HG03565 (cell line): ENCODE measurements at regions not wholly inside any gene's neighbourhood (a gene's known extent, or its start where the extent isn't known, plus 50 kb on each side); places are given as distances from the start of the nearest gene placed in this dataset.
"Not testable (repeated sequence)": the region's sequence is repeated elsewhere in the genome, so short reads cannot be mapped to it uniquely, and the experiment has no call there.

Experiments used
- ATAC-seq: cut with Tn5 transposase; IDR thresholded peaks from one replicate; pipeline ENCODE4 v1.9.1; 2021; ENCODE audit warnings: mild to moderate bottlenecking, moderate library complexity; ENCODE audit not compliant: unreplicated experiment

DNA sequence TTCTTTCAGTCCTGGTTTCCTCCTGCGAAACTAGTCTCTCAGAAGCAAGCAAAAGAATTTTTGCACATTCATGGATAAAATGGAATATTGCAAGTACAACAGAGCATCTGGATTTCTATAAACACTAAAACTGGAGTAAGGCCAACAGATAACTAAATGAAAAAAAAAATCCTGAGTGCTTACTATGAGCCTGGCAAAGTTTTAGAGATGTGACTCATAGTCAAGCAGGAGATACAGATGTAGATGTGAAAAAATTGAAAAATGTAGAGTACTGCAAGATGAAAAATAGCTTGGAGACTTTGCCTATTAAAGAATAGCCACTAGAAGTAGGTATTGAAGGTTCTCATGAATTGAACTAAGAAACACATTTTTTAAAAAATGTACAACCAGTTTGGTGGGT lies 397.4 kb downstream of the OTOL1 start:
- ATAC-seq, result no peak

DNA sequence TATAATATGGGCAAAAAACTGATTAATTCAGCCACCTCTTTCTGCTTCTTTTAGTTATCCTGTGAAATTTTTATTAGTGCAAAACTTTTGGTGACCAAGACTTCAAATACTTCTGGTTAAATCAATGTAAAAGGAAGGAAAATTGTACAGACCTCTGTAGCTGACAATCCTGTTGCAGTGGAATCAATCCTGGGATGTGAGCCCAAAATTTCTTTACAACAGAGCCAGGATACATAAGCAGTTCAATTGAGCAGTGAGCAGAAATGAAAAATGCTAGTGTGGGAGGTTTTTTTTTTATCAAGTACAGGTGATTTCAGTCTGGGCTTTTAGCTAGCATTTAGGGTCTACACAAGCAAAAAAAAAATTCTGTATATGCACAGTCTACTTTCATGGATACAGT lies 398.0 kb downstream of the OTOL1 start:
- no peak for ATAC-seq

DNA sequence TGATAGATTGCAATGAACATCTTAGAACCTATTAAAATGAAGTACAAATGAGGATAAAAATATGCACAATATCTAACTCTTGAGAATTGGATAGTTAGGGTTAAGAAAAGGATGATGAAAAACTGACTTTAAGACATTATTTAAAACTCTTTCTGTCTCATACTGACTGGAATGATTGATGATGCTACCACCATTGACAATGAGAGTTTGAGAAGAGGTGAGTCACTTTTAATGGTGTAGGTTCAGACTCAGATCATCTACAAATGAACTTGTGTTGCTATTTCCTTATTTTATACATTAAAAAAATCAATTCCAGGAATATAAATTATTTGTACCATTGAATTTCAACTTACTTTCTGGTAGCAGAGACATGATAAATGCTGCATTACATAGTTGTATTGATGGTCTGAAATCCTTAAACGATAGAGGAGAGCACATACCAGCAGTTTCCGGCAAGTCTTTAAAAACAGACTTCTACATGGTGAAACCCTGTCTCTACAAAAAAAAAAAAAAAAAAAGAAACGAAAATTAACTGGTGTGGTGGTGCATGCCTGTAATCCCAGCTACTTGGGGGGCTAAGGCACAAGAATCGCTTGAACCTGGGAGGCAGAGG lies 409.0 kb downstream of the OTOL1 start:
- no peak for ATAC-seq

DNA sequence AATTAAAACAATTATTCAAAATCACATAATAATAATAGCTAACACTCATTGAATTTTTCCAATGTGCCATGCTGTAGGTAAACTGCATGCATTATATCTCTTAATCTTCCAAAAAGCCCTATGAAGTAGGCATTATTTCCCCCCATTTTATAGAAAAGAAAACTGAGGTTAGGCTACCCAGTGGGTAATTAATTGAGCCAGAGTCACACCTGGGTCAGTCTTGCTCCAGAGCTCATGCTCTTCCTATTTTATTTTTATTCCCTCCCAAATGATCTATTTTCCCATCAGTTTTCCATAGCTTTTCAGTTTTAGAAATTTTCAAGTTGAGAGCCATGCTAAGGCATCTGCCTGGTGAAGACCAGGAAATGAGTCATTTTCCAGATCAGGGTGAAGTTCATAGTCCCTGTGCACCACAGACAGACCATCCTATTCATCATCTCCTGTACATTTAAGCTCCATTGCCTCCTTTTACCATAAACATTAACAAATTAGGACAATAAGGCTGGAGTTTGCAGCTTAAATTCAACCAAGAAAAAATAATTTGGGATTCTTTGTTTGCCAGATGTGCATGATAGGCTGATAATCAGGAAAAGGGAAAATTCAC lies 417.3 kb downstream of the OTOL1 start:
- ATAC-seq, result no peak

DNA sequence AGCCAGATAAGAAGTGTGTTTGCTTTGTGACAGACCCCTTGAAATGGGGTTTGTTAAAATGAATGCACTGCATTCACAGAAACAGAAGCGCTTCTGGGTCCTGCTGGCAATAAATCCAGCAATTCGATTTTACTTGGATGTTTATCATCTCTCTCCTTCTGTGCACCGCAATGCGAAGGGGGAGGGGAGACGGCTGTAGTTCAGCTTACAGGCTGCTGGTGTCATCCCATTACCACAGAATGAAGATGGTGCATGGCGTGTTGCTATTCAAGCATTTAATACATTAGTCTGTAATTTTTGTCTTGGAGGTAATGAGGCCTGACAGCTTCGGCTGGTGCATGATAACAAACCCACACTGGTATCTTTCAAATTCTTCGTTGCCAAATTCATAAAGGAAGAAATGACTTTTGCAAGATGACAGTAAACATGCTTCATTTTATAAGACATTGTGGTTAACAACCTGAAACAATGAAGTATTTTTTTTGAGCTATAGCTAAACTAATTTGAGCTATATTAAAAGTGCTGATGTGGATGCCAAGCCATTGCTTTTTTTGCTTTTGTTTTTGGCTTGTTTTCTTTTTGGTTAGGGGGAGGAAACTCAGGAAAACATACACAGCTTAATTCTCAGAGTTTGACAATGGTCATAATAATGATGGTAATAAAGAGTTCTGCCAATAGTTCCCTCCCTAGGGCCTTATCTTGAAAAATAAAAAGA lies 418.3 kb downstream of the OTOL1 start:
- ATAC-seq, result no peak

DNA sequence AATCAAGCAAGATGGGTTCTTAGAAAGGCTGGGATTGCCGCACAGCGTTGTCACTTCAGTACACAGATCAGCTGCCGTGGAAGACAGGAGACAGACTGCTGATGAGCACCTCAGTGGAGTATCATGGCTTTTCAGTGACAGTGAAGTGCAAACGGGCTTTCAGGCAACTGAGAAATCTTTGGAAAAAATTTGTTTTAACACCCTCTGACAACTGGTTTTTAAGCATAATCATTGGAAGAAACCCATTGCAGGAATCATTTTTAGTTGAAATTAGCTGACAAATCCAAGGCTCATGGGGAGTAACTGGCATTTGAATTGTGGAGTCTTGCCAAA lies 418.8 kb downstream of the OTOL1 start:
- no peak for ATAC-seq

DNA sequence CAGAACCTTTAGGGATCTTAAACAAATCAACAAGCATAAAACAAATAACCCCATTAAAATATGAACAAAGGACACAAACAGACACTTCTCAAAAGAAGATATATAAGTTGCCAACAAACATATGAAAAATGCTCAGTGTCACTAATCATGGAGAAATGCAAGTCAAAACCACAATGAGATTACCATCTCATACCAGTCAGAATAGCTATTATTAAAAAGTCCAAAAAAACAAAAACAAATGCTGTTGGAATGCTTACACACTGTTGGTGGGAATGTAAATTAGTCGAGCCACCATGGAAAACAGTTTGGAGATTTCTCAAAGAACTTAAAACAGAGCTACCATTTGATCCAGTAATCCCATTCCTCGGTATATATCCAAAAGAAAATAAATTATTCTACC lies 423.6 kb downstream of the OTOL1 start:
- no peak for ATAC-seq

DNA sequence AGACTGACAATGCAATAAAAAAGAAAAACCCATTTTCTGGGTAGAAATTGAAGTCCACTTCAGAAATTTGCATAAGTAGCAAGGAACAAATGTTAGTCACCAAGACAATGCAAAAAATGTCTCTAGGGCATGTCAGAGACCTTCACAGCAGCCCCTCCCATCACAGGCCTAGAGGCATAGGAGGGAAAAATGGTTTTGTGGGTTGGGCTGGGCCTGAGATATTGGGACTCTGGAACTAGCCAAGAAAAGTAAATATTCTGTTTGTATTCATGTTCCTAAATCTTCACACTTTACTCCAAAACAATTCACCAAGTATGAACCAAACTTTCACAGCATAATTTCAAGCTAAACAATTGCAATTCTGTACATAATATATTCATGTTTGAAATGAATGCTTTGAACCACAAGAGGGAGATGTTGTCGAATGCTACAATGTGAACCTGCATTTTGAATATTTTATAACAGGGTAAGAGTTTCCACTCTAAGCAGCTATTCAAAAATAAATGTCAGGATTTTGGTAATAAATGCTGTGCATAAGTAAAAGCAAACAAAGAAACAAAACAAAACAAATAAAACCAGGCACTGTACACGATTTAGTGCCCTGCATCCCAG lies 429.2 kb downstream of the OTOL1 start:
- no peak for ATAC-seq

DNA sequence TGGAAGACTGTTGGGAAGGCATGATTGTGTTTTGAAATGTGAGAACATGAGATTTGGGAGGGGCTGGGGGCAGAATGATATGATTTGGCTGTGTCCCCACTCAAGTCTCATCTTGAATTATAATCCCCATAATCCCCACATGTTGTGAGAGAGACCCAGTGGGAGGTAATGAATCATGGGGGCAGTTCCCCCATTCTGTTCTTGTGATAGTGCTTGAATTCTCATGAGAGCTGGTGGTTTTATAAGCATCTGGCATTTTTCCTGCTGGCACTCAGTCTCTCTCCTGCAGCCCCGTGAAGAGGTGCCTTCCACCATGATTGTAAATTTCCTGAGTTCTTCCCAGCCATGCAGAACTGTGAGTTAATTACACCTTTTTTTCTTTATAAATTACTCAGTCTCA lies 430.5 kb downstream of the OTOL1 start:
- ATAC-seq, result no peak

DNA sequence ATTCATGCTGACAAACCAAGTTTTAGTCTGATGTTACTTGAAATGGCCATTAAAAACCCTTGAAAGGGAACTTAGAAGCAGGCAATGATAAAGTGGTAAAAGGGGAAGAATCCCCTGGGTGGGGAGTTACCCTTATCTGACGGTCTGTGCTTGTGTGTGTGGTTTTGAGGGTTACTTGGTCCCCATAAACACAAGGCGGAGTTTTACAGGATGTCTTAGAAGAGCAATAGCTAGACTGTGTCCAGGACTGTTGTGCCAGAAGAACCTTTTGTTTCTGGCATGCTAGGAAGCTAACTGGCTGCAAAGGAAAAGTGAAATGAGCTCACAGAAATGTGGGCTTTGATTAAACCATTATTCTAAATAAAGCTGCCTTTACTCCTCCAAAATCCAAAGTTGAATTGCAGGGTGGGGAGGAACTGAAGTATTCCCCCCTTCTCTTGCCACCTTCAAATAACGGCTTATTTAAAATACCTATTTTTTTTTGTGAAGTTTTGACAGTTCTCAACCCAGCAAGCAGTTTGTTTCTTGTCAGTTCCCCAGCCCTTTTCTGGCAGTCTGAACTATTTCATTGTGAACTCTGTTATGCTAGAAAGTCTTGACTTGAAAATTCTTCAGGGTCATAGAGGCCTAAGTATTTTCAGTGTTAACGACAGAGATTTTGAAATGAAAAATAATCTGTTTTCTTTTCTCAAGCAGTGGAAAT lies 443.5 kb downstream of the OTOL1 start:
- ATAC-seq, result no peak

DNA sequence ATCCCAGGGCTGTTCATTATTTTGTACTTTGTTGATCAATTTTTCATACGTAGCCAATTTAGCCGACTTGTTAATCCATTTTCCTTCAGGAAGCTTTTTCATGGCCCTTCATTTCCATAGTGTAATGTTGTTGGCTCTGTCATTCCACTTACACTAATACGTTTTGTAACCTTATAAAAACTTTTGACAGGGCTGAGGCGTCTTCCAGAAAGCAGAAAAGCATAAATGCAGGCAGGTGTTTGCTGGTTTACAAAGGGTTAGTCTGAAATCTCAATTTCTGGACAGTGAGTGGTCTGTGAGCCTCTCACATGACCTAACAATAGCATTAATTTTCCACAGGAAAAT lies 444.0 kb downstream of the OTOL1 start:
- no peak for ATAC-seq

DNA sequence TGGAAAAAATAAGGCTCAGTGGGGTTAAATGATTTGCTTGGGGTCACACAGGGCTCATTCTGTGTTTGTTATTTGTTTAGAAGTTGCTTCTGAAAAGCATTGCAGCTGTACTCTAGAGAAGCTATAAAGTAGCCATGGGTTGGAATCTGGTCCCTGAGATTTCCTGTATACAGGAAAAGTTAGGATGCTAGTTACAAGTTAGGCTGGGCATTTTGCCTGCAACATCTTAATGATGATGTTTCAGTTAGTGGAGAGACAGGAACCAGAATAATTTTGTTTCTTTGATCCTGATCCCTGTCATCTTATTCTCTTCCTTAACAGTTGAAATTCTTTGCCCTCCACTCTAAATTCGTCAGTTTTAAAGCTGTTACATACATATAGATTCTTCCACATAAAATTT lies 445.3 kb downstream of the OTOL1 start:
- ATAC-seq, result no peak

DNA sequence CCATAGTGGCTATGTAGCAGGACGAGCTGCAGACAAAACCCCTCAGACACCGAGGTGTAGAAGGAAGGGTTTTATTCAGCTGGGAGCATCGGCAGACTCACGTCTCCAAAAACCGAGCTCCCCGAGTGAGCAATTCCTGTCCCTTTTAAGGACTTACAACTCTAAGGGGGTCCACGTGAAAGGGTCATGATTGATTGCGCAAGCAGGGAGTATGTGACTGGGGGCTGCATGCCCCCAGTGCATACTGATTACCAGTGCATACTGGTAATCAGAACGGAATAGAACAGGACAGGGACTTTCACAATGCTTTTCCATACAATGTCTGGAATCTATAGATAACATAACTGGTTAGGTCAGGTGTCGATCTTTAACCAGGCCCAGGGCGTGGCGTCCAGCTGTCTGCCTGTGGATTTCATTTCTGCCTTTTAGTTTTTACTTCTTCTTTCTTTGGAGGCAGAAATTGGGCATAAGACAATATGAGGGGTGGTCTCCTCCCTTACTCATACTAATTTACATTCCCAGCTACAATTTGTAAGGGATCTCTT lies 447.3 kb downstream of the OTOL1 start:
- not testable (repeated sequence) for ATAC-seq

DNA sequence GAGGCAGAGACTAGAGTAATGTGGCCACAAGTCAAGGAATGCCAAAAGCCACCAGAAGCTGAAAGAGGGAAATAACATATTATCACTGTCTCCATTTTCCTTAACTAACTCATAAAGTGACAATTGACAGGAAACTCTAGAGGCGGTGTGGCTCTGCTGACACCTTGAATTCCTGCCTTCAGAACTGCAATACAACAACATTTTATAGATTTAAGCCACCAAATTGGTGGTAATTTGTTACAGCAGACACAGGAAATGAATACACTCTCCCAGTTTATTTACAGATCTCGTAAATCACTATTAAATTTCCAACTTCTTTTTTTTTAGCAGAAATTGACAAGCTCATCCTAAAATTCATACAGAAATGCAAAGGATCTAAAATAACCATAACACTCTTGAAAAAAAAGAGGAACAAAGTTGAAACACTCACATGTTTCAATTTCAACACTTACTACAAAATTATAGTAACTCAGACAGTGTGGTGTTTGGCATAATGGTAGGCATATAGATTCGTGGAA lies 449.9 kb downstream of the OTOL1 start:
- no peak for ATAC-seq

DNA sequence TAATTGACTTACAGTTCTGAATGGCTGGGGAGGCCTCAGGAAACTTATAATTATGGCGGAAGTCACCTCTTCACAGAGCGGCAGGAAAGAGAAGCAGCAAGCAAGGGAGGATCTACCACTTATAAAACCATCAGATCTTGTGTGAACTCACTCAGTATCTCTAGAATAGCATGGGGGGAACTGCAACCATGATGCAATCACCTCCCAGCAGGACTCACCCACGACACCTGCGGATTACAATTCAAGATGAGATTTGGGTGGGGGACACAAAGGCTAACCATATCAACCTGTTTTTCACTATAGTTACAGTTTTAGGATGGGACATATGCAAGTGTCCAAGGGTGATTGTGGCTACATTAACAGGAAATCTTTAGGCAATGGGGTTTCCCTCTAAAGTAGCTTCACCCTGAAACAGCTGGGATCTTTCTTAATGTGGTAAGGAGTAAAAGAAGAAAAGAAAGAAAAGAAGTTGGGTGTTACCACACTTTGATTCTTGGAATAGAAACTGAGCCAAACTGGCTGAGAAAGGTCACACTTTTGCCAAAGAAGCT lies 453.8 kb downstream of the OTOL1 start:
- no peak for ATAC-seq

DNA sequence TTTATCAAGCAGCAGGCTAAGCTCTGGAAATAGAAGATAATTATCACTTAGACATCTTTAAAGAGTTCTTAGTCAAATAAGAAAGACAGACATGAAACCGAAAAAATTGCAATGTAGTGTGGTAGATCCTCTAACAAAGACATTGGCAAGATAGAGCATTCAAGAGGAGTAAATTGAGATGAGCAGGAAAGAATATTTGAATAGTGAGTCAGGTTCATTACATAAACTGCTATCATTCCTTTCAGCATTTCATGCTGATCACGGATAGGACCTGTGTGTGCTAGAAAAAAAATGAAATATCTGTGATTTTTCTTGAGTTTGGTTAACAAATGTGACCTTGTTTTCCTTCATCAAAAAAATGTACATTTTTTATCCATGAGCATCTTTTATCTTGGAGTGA lies 460.9 kb downstream of the OTOL1 start:
- no peak for ATAC-seq

DNA sequence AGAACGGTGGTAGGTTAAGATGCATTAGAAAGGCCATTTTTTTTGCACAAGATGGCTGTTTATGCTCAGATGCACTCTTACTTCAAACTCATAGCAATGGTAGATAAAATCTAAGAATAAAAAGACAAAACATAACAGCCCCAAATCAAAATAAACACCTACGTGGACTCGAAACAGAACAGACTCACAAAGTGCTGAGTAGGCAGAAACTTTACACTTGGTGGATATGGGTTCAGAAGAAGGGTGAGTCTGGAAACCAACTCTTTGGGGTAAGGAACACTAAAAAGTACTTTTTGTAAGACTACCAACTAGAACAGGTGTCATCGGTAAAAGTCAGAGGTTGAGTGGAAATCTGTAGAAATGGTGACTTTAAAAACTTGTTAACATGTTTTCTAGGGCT lies 468.2 kb downstream of the OTOL1 start:
- ATAC-seq, result no peak

DNA sequence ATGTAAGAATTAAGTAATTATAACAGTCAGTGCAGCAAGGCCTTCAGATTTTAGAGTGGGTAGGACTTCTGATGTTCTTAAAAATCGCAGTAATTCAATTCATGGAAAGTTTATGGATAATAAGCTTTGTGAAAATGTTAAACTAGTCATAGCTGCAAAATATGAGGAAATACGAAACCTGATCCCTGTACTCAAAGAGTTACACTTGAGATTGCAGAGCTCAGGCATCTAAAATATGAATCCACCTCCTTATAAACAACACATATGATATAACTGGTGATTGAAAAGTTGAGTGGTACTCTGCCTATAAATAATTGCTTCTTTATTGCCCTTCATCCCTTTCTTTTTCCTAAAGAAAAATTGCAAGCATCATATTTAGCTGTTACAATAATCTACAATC lies 473.3 kb downstream of the OTOL1 start:
- no peak for ATAC-seq

DNA sequence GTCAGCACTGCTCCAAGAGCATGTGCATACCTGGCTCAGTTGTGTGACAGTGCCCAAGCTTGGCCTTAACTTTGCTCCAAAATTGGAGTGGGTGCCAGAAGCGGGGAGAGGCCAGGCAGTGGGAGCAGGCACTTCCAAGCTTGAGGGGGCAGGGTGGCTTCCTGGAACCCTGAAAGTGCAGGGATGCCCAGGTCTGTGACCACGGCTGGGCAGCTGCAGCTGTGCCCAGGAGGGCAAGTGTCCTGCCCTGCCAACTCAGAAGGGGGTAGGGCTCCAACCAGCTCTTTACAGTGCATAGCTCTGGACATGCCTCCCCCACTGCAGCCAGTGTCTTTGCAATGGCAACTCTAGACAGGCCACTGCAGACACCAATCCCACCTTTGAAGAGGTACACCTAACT lies 478.6 kb downstream of the OTOL1 start:
- ATAC-seq, result no peak

DNA sequence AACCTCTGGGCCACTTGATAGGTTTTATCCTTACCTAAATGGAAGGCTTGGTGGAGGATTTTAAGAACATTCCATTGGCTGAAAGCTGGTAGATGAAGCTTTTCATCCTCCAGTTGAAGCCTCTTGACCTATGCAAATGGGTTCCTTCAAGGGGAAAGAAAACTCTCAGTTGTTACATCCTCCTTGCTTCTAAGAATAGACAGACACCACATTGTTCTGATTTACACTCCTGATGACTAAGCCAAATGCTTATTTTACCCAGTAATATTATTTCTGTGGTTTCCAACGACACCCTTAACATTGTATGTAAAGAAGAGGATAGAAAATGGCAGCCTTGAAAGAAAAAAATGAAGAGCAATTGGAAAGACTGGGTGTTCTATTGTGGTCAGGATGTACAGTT lies 480.5 kb downstream of the OTOL1 start:
- ATAC-seq, result peak; percentile 67

DNA sequence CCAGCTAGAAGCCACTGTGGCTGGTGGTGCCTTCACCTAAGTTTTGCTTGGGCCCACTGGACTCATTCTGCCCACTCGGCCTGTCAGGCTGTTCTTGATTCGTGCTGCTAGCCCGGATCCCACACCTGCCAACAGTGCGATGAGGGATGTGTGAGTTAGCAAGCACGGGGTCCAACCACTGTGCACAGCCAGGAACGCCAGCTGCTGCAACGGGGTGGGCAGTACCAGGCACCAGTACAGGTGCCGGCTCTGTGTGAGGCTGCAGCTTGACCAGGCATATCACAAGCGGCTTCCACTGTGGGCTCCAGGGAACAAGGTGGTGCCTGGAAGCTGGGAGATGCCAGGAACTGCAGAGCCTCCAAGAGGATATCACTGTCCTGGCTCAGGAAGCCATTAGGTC lies 481.2 kb downstream of the OTOL1 start:
- ATAC-seq, result no peak
